GM06990 (cell line): ENCODE measurements at regions not wholly inside any gene's neighbourhood (a gene's known extent, or its start where the extent isn't known, plus 50 kb on each side); places are given as distances from the start of the nearest gene placed in this dataset.

Experiments used
- DNase-seq: peaks from one replicate; pipeline ENCODE4 v3.0.0-alpha.2; 2011; ENCODE audit not compliant: insufficient read length; ENCODE audit errors: extremely low read depth
- H3K27me3 ChIP-seq: replicated peaks from 2 replicates; pipeline ENCODE4 v1.6.0; 2011; ENCODE audit warnings: low read length; ENCODE audit not compliant: control insufficient read depth, insufficient read depth
- H3K36me3 ChIP-seq: 2 replicates; pipeline ENCODE4 v1.5.1; 2011; ENCODE audit warnings: low read length; ENCODE audit not compliant: control insufficient read depth, insufficient read depth
- H3K4me3 ChIP-seq: replicated peaks from 2 replicates; pipeline ENCODE4 v1.5.1; 2011; ENCODE audit warnings: low read depth, mild to moderate bottlenecking, control low read depth, low read length
- CTCF ChIP-seq: IDR thresholded peaks from 2 replicates; pipeline ENCODE4 v1.5.1; 2011; ENCODE audit warnings: low read length, control low read depth, mild to moderate bottlenecking, inconsistent platforms; ENCODE audit not compliant: insufficient read depth, poor library complexity, severe bottlenecking

GRCh38 chr2:220962556-220962955 lies 609.5 kb downstream of the EPHA4 start:
- no peaks in the 10 kb centered on the region for H3K27me3 ChIP-seq
- no peak overlapping the region for H3K4me3 ChIP-seq
- no peak for DNase-seq
- TF ChIP-seq CTCF, result no peak
- H3K36me3 ChIP-seq, result no peaks in the 10 kb centered on the region

GRCh38 chr2:220963076-220963475 lies 609.0 kb downstream of the EPHA4 start:
- no peak overlapping the region for H3K4me3 ChIP-seq
- no peak for DNase-seq
- no peaks in the 10 kb centered on the region for H3K36me3 ChIP-seq
- no peak for TF ChIP-seq CTCF
- H3K27me3 ChIP-seq, result no peaks in the 10 kb centered on the region

GRCh38 chr2:220963930-220964329 lies 608.2 kb downstream of the EPHA4 start:
- no peak for TF ChIP-seq CTCF

GRCh38 chr2:220966636-220967035 lies 605.5 kb downstream of the EPHA4 start:
- Histone ChIP-seq H3K36me3 (no peaks in the 10 kb centered on the region), H3K27me3 (no peaks in the 10 kb centered on the region), H3K4me3 (no peak overlapping the region)
- no peak for DNase-seq
- no peak for TF ChIP-seq CTCF

More at GRCh38 chr2:220963930-220964329, 608.2 kb downstream of the EPHA4 start:
- H3K36me3 ChIP-seq, result no peaks in the 10 kb centered on the region
- no peak for DNase-seq
- no peak overlapping the region for H3K4me3 ChIP-seq
- no peaks in the 10 kb centered on the region for H3K27me3 ChIP-seq

DNA sequence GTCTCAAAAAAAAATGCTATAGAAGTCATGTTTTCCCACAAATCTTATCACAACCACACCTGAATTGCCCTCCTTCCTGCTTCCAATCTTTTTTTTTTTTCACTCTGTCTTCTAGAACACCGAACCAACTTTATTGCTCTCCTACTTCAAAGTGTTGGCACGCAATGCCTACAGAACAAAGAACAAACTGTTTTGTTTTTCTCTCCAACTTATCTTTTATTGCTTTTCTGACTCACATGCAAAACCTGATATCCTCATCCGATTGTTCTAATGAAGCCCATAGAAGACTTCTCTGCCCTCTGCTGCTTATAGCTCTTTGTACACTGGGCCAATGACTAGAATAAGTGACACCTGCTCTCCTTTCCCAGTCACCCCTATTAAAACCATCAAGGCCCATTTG lies 602.8 kb downstream of the EPHA4 start:
- Histone ChIP-seq H3K27me3 (no peaks in the 10 kb centered on the region), H3K36me3 (no peaks in the 10 kb centered on the region), H3K4me3 (no peak overlapping the region)
- TF ChIP-seq CTCF, result no peak
- no peak for DNase-seq

DNA sequence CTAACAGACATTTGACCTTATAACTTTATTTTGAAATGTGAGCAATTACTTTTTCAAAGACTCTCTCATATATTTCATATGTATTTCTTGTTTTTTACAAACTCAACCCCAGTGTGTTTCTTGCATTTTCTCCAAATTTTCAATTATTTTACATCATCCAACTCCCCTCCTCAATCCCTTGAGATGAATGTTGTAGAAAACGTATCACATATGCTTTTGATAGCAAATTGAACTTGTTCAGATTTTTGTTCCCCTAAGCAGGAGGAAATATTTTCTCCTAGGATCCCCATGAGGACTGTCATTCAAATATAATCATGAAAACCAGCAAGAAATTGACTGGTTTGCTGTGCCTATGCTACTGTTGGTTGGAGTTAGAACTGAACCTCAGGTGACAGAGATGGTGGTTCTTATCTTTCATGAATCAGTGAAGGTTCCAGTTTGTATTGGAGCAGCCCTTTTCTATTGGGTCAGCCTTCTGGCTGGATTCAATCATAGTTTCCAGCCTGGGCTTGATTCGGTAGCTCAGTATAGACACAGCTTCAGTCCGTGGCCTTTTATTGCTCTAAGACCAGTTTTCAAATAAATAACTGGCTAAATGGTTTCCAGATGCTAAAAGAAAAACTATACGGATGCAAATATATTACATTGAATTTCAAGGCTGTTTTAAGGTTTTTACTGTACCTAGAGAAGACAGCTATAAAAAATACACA lies 591.0 kb downstream of the EPHA4 start:
- Histone ChIP-seq H3K27me3 (no peaks in the 10 kb centered on the region), H3K36me3 (no peaks in the 10 kb centered on the region), H3K4me3 (no peak overlapping the region)
- no peak for DNase-seq
- TF ChIP-seq CTCF, result no peak
